Stimulated activated naive CD8-positive, alpha-beta T cell treated with anti-CD3 and anti-CD28 coated beads, Interleukin-15, amount 100 ng/mL, for 72 hours (primary cell): ENCODE measurements at regions not wholly inside any gene's neighbourhood (a gene's known extent, or its start where the extent isn't known, plus 50 kb on each side); places are given as distances from the start of the nearest gene placed in this dataset.

ENCODE experiments used
- ATAC-seq: fragments of 150-1000 bp; cut with Tn5 transposase; 2 replicates; pipeline ENCODE4 v1.10.0; 2021; ENCODE audit warnings: mild to moderate bottlenecking, moderate library complexity
- DNase-seq, 2 donors: peaks; one replicate each; pipeline ENCODE4 v3.0.0; 2021 to 2022
- H3K27ac Mint-ChIP-seq, 2 donors: one replicate each; pipeline ENCODE4 v1.8.0; 2022; ENCODE audit warnings: mild to moderate bottlenecking in 2 of 2, mixed read lengths in 2 of 2, moderate library complexity in 2 of 2
- H3K27me3 Mint-ChIP-seq: one replicate; pipeline ENCODE4 v1.8.0; 2022; ENCODE audit warnings: mixed read lengths
- H3K4me1 Mint-ChIP-seq: one replicate; pipeline ENCODE4 v1.8.0; 2022; ENCODE audit warnings: mild to moderate bottlenecking, mixed read lengths
- H3K4me3 Mint-ChIP-seq, 2 donors: one replicate each; pipeline ENCODE4 v1.8.0; 2022; ENCODE audit warnings: mild to moderate bottlenecking in 2 of 2, mixed read lengths in 2 of 2, moderate library complexity in 1 of 2
- H3K9me3 Mint-ChIP-seq, 2 donors: one replicate each; pipeline ENCODE4 v1.8.0; 2022; ENCODE audit warnings: mixed read lengths in 2 of 2

GRCh38 chr5:21694567-21694966 lies 1158.6 kb downstream of the CDH12 start:
- peaks cover 3 to 14% of the 10 kb centered on the region in 2 donors for H3K9me3 Mint-ChIP-seq
- ATAC-seq (no peak), DNase-seq (no peak)
- no peak overlapping the region for H3K4me3 Mint-ChIP-seq
- no peaks in the 10 kb centered on the region for H3K4me1 Mint-ChIP-seq
- H3K27ac Mint-ChIP-seq: no peak overlapping the region
- no peaks in the 10 kb centered on the region for H3K27me3 Mint-ChIP-seq

- no peak overlapping the region for H3K4me3 Mint-ChIP-seq
- no peaks in the 10 kb centered on the region for H3K27me3 Mint-ChIP-seq
- peaks cover 0 to 14% of the 10 kb centered on the region in 2 donors for H3K9me3 Mint-ChIP-seq
- DNase-seq: no peak
- H3K4me1 Mint-ChIP-seq: no peaks in the 10 kb centered on the region
- H3K27ac Mint-ChIP-seq: no peak overlapping the region
- no peak for ATAC-seq
Observed at GRCh38 chr5:21693591-21693990, 1159.6 kb downstream of the CDH12 start.

GRCh38 chr5:21689587-21689986 lies 1163.6 kb downstream of the CDH12 start:
- Mint-ChIP-seq H3K27me3 (no peaks in the 10 kb centered on the region), H3K9me3 (peaks cover 0 to 3% of the 10 kb centered on the region in 2 donors), H3K4me1 (no peaks in the 10 kb centered on the region), H3K4me3 (no peak overlapping the region), H3K27ac (no peak overlapping the region)
- DNase-seq (no peak), ATAC-seq (no peak)

GRCh38 chr5:21688655-21689054 lies 1164.5 kb downstream of the CDH12 start:
- DNase-seq (no peak), ATAC-seq (no peak)
- Mint-ChIP-seq H3K27ac (no peak overlapping the region), H3K4me3 (no peak overlapping the region), H3K9me3 (no peaks in the 10 kb centered on the region), H3K4me1 (no peaks in the 10 kb centered on the region), H3K27me3 (no peaks in the 10 kb centered on the region)

GRCh38 chr5:21687621-21688020 lies 1165.5 kb downstream of the CDH12 start:
- Mint-ChIP-seq H3K4me1 (no peaks in the 10 kb centered on the region), H3K27me3 (no peaks in the 10 kb centered on the region), H3K4me3 (no peak overlapping the region), H3K9me3 (no peaks in the 10 kb centered on the region), H3K27ac (no peak overlapping the region)
- ATAC-seq: no peak
- no peak for DNase-seq

- Mint-ChIP-seq H3K27ac (no peak overlapping the region), H3K27me3 (no peaks in the 10 kb centered on the region), H3K4me3 (no peak overlapping the region), H3K9me3 (no peaks in the 10 kb centered on the region), H3K4me1 (no peaks in the 10 kb centered on the region)
- DNase-seq (no peak), ATAC-seq (no peak)
Observed at GRCh38 chr5:21686706-21687105, 1166.4 kb downstream of the CDH12 start.

- ATAC-seq (no peak), DNase-seq (no peak)
- Mint-ChIP-seq H3K27ac (no peak overlapping the region), H3K4me1 (no peaks in the 10 kb centered on the region), H3K27me3 (no peaks in the 10 kb centered on the region), H3K9me3 (no peaks in the 10 kb centered on the region), H3K4me3 (no peak overlapping the region)
Observed at GRCh38 chr5:21685522-21685921, 1167.6 kb downstream of the CDH12 start.

- no peak for ATAC-seq
- no peaks in the 10 kb centered on the region for H3K27me3 Mint-ChIP-seq
- H3K4me3 Mint-ChIP-seq: no peak overlapping the region
- no peaks in the 10 kb centered on the region for H3K4me1 Mint-ChIP-seq
- DNase-seq: no peak
- H3K27ac Mint-ChIP-seq: no peak overlapping the region
- no peaks in the 10 kb centered on the region for H3K9me3 Mint-ChIP-seq
Observed at GRCh38 chr5:21684992-21685391, 1168.2 kb downstream of the CDH12 start.

GRCh38 chr5:21681911-21682310 lies 1171.2 kb downstream of the CDH12 start:
- Mint-ChIP-seq H3K4me3 (no peak overlapping the region), H3K4me1 (no peaks in the 10 kb centered on the region), H3K27me3 (no peaks in the 10 kb centered on the region), H3K9me3 (peaks cover 0 to 6% of the 10 kb centered on the region in 2 donors), H3K27ac (no peak overlapping the region)
- DNase-seq (no peak), ATAC-seq (no peak)

GRCh38 chr5:21680641-21681040 lies 1172.5 kb downstream of the CDH12 start:
- Mint-ChIP-seq H3K4me1 (no peaks in the 10 kb centered on the region), H3K27me3 (no peaks in the 10 kb centered on the region), H3K4me3 (no peak overlapping the region), H3K9me3 (peaks cover 0 to 6% of the 10 kb centered on the region in 2 donors), H3K27ac (no peak overlapping the region)
- ATAC-seq: no peak
- no peak for DNase-seq

- Mint-ChIP-seq H3K27ac (no peak overlapping the region), H3K4me3 (no peak overlapping the region), H3K27me3 (no peaks in the 10 kb centered on the region), H3K9me3 (peaks cover 0 to 6% of the 10 kb centered on the region in 2 donors), H3K4me1 (no peaks in the 10 kb centered on the region)
- ATAC-seq (no peak), DNase-seq (no peak)
Observed at GRCh38 chr5:21680196-21680595, 1172.9 kb downstream of the CDH12 start.

GRCh38 chr5:21678526-21678925 lies 1174.6 kb downstream of the CDH12 start:
- Mint-ChIP-seq H3K4me1 (no peaks in the 10 kb centered on the region), H3K4me3 (no peak overlapping the region), H3K9me3 (peaks cover 0 to 6% of the 10 kb centered on the region in 2 donors), H3K27ac (no peak overlapping the region), H3K27me3 (no peaks in the 10 kb centered on the region)
- no peak for DNase-seq
- no peak for ATAC-seq

- ATAC-seq: no peak
- Mint-ChIP-seq H3K4me3 (no peak overlapping the region), H3K9me3 (no peaks in the 10 kb centered on the region), H3K27me3 (no peaks in the 10 kb centered on the region), H3K4me1 (no peaks in the 10 kb centered on the region), H3K27ac (no peak overlapping the region)
- no peak for DNase-seq
Observed at GRCh38 chr5:21672911-21673310, 1180.2 kb downstream of the CDH12 start.

GRCh38 chr5:21672360-21672759 lies 1180.8 kb downstream of the CDH12 start:
- ATAC-seq: no peak
- Mint-ChIP-seq H3K4me1 (no peaks in the 10 kb centered on the region), H3K27me3 (no peaks in the 10 kb centered on the region), H3K4me3 (no peak overlapping the region), H3K9me3 (no peaks in the 10 kb centered on the region), H3K27ac (no peak overlapping the region)
- no peak for DNase-seq

GRCh38 chr5:21665524-21665923 lies 1187.6 kb downstream of the CDH12 start:
- no peaks in the 10 kb centered on the region for H3K4me1 Mint-ChIP-seq
- H3K4me3 Mint-ChIP-seq: no peak overlapping the region
- peaks cover 7 to 28% of the 10 kb centered on the region in 2 donors for H3K9me3 Mint-ChIP-seq
- no peaks in the 10 kb centered on the region for H3K27me3 Mint-ChIP-seq
- ATAC-seq: no peak
- DNase-seq: no peak
- no peak overlapping the region for H3K27ac Mint-ChIP-seq

GRCh38 chr5:21663082-21663481 lies 1190.1 kb downstream of the CDH12 start:
- no peak for DNase-seq
- H3K9me3 Mint-ChIP-seq: peaks cover 11 to 28% of the 10 kb centered on the region in 2 donors
- ATAC-seq: no peak
- H3K27ac Mint-ChIP-seq: no peak overlapping the region
- no peaks in the 10 kb centered on the region for H3K27me3 Mint-ChIP-seq
- H3K4me1 Mint-ChIP-seq: no peaks in the 10 kb centered on the region
- H3K4me3 Mint-ChIP-seq: no peak overlapping the region

GRCh38 chr5:21661184-21661583 lies 1192.0 kb downstream of the CDH12 start:
- H3K27me3 Mint-ChIP-seq: no peaks in the 10 kb centered on the region
- H3K4me1 Mint-ChIP-seq: no peaks in the 10 kb centered on the region
- H3K4me3 Mint-ChIP-seq: no peak overlapping the region
- DNase-seq: no peak
- peaks cover 11 to 28% of the 10 kb centered on the region in 2 donors for H3K9me3 Mint-ChIP-seq
- no peak for ATAC-seq
- H3K27ac Mint-ChIP-seq: no peak overlapping the region
